Epithelial cell of proximal tubule (primary cell): ENCODE measurements at regions not wholly inside any gene's neighbourhood (a gene's known extent, or its start where the extent isn't known, plus 50 kb on each side); places are given as distances from the start of the nearest gene placed in this dataset.

Experiments
- DNase-seq: peaks from one replicate; pipeline ENCODE4 v3.0.0-alpha.2; 2011; ENCODE audit warnings: low read depth
- H3K4me3 ChIP-seq: 2 replicates; pipeline ENCODE4 v1.5.1; 2011; ENCODE audit warnings: low read depth, mild to moderate bottlenecking, low read length
- TF ChIP-seq, protein P1 (sequence below): conservative IDR thresholded peaks from 2 replicates; pipeline ENCODE4 v1.5.1; 2012; ENCODE audit warnings: low read depth, mild to moderate bottlenecking, low read length

DNA sequence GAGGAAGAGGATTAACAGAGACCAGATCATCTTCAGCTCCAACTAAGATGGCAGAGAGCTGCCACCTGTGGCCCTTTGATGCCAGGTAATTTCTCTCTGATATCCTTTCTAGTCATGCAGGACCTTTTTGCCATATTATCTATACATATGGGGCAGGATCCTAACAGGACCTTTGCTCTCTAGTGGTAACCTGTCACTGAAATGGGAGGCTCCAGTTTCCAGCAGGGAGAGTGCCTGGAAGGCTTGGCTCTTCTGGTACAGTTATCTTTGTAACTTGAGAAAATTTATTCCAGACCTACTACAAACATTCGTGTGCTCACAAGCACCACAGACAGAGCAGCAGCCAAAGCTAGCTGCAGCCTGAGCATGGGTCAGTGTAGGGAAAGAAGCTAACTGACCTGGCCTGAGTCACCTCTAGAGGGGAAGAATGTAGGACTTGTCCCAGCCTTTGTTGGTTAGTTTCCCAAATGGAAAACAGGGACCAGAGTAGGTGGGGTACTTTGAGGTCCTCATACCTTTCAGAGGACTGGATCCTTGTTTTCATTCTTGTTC lies 86.5 kb upstream of the MACF1 start:
- no peak for DNase-seq
- H3K4me3 ChIP-seq = no peak overlapping the region
- TF ChIP-seq, protein P1, sequence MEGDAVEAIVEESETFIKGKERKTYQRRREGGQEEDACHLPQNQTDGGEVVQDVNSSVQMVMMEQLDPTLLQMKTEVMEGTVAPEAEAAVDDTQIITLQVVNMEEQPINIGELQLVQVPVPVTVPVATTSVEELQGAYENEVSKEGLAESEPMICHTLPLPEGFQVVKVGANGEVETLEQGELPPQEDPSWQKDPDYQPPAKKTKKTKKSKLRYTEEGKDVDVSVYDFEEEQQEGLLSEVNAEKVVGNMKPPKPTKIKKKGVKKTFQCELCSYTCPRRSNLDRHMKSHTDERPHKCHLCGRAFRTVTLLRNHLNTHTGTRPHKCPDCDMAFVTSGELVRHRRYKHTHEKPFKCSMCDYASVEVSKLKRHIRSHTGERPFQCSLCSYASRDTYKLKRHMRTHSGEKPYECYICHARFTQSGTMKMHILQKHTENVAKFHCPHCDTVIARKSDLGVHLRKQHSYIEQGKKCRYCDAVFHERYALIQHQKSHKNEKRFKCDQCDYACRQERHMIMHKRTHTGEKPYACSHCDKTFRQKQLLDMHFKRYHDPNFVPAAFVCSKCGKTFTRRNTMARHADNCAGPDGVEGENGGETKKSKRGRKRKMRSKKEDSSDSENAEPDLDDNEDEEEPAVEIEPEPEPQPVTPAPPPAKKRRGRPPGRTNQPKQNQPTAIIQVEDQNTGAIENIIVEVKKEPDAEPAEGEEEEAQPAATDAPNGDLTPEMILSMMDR = no peak

DNA sequence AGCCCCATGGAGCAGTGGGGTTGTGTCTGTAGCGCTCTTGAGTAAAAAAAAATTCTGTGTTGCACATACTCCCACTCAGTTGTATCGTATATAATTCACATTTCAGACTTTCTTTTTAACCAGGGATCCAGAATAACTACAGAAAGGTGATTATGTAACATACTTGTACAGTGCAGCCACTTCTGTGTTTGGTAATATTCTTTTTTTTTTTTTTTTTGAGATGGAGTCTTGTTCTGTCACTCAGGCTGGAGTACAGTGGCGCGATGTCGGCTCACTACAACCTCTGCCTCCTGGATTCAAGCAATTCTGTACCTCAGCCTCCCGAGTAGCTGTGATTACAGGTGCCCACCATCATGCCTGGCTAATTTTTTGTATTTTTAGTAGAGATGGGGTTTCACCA lies 82.4 kb upstream of the MACF1 start:
- H3K4me3 ChIP-seq = no peak overlapping the region
- TF ChIP-seq, protein P1 = no peak
- no peak for DNase-seq

DNA sequence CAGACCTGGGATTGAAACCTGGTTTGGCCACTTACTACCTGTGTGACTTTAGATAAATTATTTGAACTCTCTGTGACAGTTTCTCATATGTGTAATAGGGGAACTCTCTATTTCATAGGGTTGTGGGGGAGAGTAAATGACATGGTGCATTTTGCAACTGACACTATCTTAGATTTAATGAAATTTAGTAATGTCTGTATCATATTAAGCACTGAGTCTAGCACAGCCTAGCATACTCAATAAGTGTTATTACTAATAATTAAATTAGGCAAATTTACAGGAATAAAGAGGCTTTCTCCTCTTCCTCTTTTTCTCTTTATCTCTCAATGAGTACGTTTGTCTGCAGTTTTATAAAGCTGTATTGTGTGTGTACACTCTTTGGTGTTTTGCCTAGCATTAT lies 80.2 kb upstream of the MACF1 start:
- TF ChIP-seq, protein P1 = no peak
- H3K4me3 ChIP-seq = no peak overlapping the region
- DNase-seq = no peak

DNA sequence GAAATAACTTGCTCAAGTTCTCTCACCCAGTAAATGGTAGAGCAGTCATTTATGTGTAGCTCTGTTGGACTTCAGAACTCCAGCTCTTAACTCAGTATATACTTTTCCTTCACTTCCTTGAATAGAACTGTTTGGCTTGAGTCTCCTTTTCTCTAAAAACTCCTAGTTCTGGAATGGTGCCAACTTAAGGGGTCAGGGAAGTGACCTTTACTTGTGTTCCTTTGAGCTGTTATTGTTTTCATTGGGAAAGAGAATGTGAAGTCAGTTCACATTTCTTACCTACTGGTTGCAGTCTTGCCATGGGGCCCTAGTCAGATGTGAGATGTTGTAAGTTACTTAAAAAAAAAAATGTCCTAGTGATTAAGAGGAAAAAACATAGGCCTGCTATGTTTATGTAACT lies 77.0 kb upstream of the MACF1 start:
- TF ChIP-seq, protein P1 = no peak
- DNase-seq = peak; percentile 89
- H3K4me3 ChIP-seq = no peak overlapping the region

DNA sequence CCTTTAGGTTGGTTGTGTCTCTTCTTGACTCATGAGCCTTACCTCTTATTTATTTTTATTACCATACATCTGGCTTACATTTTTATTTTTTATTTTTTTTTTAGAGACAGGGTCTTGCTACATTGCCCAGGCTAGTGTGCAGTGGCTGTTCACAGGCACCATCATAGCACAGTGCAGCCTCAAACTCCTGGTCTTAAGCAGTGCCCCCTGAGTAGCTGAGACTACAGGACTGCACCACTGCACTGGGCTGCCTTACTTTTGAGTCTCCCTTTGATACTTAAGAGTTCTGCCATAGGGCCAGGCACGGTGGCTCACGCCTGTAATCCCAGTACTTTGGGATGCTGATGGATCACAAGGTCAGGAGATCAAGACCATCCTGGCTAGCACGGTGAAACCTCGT lies 76.4 kb upstream of the MACF1 start:
- TF ChIP-seq, protein P1 = no peak
- DNase-seq = no peak

DNA sequence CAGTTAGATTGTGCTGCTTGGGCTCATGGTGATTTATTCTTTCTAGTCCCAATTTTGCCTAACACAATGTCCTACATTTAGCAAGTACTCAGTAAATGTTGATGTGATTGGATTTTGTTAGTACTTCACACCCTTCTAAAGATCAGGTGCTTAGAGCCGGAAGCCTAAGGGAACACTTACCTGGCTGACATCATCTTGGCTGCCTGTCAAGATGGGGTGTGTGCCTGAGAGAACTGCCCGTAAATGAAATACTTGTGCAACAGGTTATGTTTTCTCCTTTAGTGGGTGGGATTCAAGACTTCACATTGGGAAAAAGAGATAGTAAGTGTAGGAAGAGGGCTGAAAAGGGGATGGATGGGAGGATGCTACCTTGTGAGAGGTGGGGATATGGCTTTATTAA lies 75.5 kb upstream of the MACF1 start:
- TF ChIP-seq, protein P1 = no peak
- no peak for DNase-seq
- no peak overlapping the region for H3K4me3 ChIP-seq

More for the DNA sequence above, 76.4 kb upstream of the MACF1 start:
- no peak overlapping the region for H3K4me3 ChIP-seq

DNA sequence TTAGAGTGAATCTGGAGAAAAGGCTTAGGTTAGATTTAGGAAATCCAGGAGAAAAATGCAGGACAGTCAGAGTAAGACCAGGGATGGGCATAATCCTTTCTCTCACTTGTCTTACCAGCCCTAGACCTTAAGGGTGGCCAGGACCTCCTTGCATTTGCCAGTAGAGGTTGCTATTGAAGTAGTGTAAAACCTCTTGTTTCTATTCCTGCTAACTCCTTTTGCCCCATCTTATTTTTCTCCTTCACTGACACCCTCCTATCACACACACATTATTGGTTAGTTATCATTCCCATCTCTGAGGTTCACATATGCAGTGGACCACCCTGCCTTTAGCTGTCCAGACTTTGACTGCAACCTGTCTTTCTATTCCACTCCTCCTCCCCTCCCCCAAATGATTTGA lies 75.0 kb upstream of the MACF1 start:
- DNase-seq = no peak
- no peak overlapping the region for H3K4me3 ChIP-seq
- TF ChIP-seq, protein P1 = peak; percentile 56
